ENCODE measurements at regions not wholly inside any gene's neighbourhood (a gene's known extent, or its start where the extent isn't known, plus 50 kb on each side); places are given as distances from the start of the nearest gene placed in this dataset.
"Not testable (repeated sequence)": the region's sequence is repeated elsewhere in the genome, so short reads cannot be mapped to it uniquely, and the experiment has no call there.

- Mint-ChIP-seq H3K36me3 (ENCODE audit: low read depth) (no peaks in the 10 kb centered on the region), H3K4me3 (no peak overlapping the region), H3K27me3 (ENCODE audit: low read depth) (no peaks in the 10 kb centered on the region), H3K9me3 (ENCODE audit: insufficient read depth) (no peaks in the 10 kb centered on the region), H3K4me1 (ENCODE audit: low read depth) (no peaks in the 10 kb centered on the region), H3K27ac (no peak overlapping the region)
- POLR2A ChIA-PET: no interaction called here
- CTCF ChIA-PET: no interaction called here
- ATAC-seq (no peak), DNase-seq (no peak)
These were observed 217.0 kb downstream of the SATB1 start for GRCh38 chr3:18208091-18208490.

- ChIA-PET POLR2A (no interaction called here), CTCF (no interaction called here)
- Mint-ChIP-seq H3K4me3 (no peak overlapping the region), H3K36me3 (ENCODE audit: low read depth) (no peaks in the 10 kb centered on the region), H3K4me1 (ENCODE audit: low read depth) (no peaks in the 10 kb centered on the region), H3K27ac (no peak overlapping the region), H3K9me3 (ENCODE audit: insufficient read depth) (no peaks in the 10 kb centered on the region), H3K27me3 (ENCODE audit: low read depth) (no peaks in the 10 kb centered on the region)
- ATAC-seq (no peak), DNase-seq (no peak)
These were observed 217.9 kb downstream of the SATB1 start for GRCh38 chr3:18207226-18207625.

- H3K4me1 Mint-ChIP-seq (ENCODE audit: low read depth); ATAC-seq: not testable (repeated sequence)
These were observed 219.4 kb downstream of the SATB1 start for GRCh38 chr3:18205701-18206100.

GRCh38 chr3:18201315-18201714 is 223.8 kb downstream of the SATB1 start:
- no peak for ATAC-seq
- no peak overlapping the region for H3K27ac Mint-ChIP-seq
- peaks cover 2% of the 10 kb centered on the region for H3K27me3 Mint-ChIP-seq (ENCODE audit: low read depth)
- H3K9me3 Mint-ChIP-seq (ENCODE audit: insufficient read depth): no peaks in the 10 kb centered on the region
- ChIA-PET CTCF (no interaction called here), POLR2A (no interaction called here)
- no peaks in the 10 kb centered on the region for H3K4me1 Mint-ChIP-seq (ENCODE audit: low read depth)
- no peak overlapping the region for H3K4me3 Mint-ChIP-seq
- DNase-seq: no peak
- no peaks in the 10 kb centered on the region for H3K36me3 Mint-ChIP-seq (ENCODE audit: low read depth)

More at GRCh38 chr3:18205701-18206100, 219.4 kb downstream of the SATB1 start:
- DNase-seq; H3K27ac Mint-ChIP-seq; POLR2A ChIA-PET; H3K27me3 Mint-ChIP-seq (ENCODE audit: low read depth); CTCF ChIA-PET; H3K36me3 Mint-ChIP-seq (ENCODE audit: low read depth); H3K9me3 Mint-ChIP-seq (ENCODE audit: insufficient read depth); H3K4me3 Mint-ChIP-seq: not testable (repeated sequence)

- Mint-ChIP-seq H3K4me3 (no peak overlapping the region), H3K36me3 (ENCODE audit: low read depth) (no peaks in the 10 kb centered on the region), H3K9me3 (ENCODE audit: insufficient read depth) (no peaks in the 10 kb centered on the region), H3K4me1 (ENCODE audit: low read depth) (no peaks in the 10 kb centered on the region), H3K27me3 (ENCODE audit: low read depth) (peaks cover 2% of the 10 kb centered on the region), H3K27ac (no peak overlapping the region)
- CTCF ChIA-PET: no interaction called here
- ATAC-seq (no peak), DNase-seq (no peak)
- POLR2A ChIA-PET: no interaction called here
These were observed 225.4 kb downstream of the SATB1 start for GRCh38 chr3:18199757-18200156.

- DNase-seq: no peak
- Mint-ChIP-seq H3K9me3 (ENCODE audit: insufficient read depth) (no peaks in the 10 kb centered on the region), H3K4me1 (ENCODE audit: low read depth) (no peaks in the 10 kb centered on the region), H3K27ac (no peak overlapping the region), H3K4me3 (no peak overlapping the region), H3K36me3 (ENCODE audit: low read depth) (no peaks in the 10 kb centered on the region), H3K27me3 (ENCODE audit: low read depth) (peaks cover 2% of the 10 kb centered on the region)
- ChIA-PET CTCF (no interaction called here), POLR2A (no interaction called here)
- no peak for ATAC-seq
These were observed 229.3 kb downstream of the SATB1 start for GRCh38 chr3:18195836-18196235.

- DNase-seq (no peak), ATAC-seq (no peak)
- ChIA-PET CTCF (no interaction called here), POLR2A (no interaction called here)
- H3K27ac Mint-ChIP-seq: no peak overlapping the region
- H3K4me3 Mint-ChIP-seq: no peak overlapping the region
- no peaks in the 10 kb centered on the region for H3K9me3 Mint-ChIP-seq (ENCODE audit: insufficient read depth)
- H3K4me1 Mint-ChIP-seq (ENCODE audit: low read depth): no peaks in the 10 kb centered on the region
- no peaks in the 10 kb centered on the region for H3K36me3 Mint-ChIP-seq (ENCODE audit: low read depth)
- H3K27me3 Mint-ChIP-seq (ENCODE audit: low read depth): peaks cover 2% of the 10 kb centered on the region
These were observed 230.7 kb downstream of the SATB1 start for GRCh38 chr3:18194431-18194830.

- DNase-seq: no peak
- Mint-ChIP-seq H3K9me3 (ENCODE audit: insufficient read depth) (no peaks in the 10 kb centered on the region), H3K4me1 (ENCODE audit: low read depth) (no peaks in the 10 kb centered on the region), H3K36me3 (ENCODE audit: low read depth) (no peaks in the 10 kb centered on the region), H3K4me3 (no peak overlapping the region), H3K27me3 (ENCODE audit: low read depth) (peaks cover 2% of the 10 kb centered on the region), H3K27ac (no peak overlapping the region)
- ChIA-PET POLR2A (no interaction called here), CTCF (no interaction called here)
- no peak for ATAC-seq
These were observed 234.5 kb downstream of the SATB1 start for GRCh38 chr3:18190646-18191045.

GRCh38 chr3:18189282-18190050 is 235.7 kb downstream of the SATB1 start:
- no peak for DNase-seq
- no peak for ATAC-seq
- Mint-ChIP-seq H3K27ac (no peak overlapping the region), H3K4me3 (no peak overlapping the region), H3K27me3 (ENCODE audit: low read depth) (peaks cover 2% of the 10 kb centered on the region), H3K4me1 (ENCODE audit: low read depth) (no peaks in the 10 kb centered on the region), H3K9me3 (ENCODE audit: insufficient read depth) (no peaks in the 10 kb centered on the region), H3K36me3 (ENCODE audit: low read depth) (no peaks in the 10 kb centered on the region)
- ChIA-PET POLR2A (no interaction called here), CTCF (no interaction called here)

GRCh38 chr3:18188491-18188890 is 236.6 kb downstream of the SATB1 start:
- POLR2A ChIA-PET: no interaction called here
- Mint-ChIP-seq H3K27ac (no peak overlapping the region), H3K4me1 (ENCODE audit: low read depth) (no peaks in the 10 kb centered on the region), H3K27me3 (ENCODE audit: low read depth) (peaks cover 2% of the 10 kb centered on the region), H3K9me3 (ENCODE audit: insufficient read depth) (no peaks in the 10 kb centered on the region), H3K4me3 (no peak overlapping the region), H3K36me3 (ENCODE audit: low read depth) (no peaks in the 10 kb centered on the region)
- ATAC-seq (no peak), DNase-seq (no peak)
- CTCF ChIA-PET: no interaction called here

GRCh38 chr3:18185624-18186023 is 239.5 kb downstream of the SATB1 start:
- no peaks in the 10 kb centered on the region for H3K36me3 Mint-ChIP-seq (ENCODE audit: low read depth)

GRCh38 chr3:18182923-18183322 is 242.2 kb downstream of the SATB1 start:
- H3K36me3 Mint-ChIP-seq (ENCODE audit: low read depth); H3K9me3 Mint-ChIP-seq (ENCODE audit: insufficient read depth); ATAC-seq; CTCF ChIA-PET; H3K4me1 Mint-ChIP-seq (ENCODE audit: low read depth); DNase-seq; POLR2A ChIA-PET; H3K4me3 Mint-ChIP-seq; H3K27ac Mint-ChIP-seq; H3K27me3 Mint-ChIP-seq (ENCODE audit: low read depth): not testable (repeated sequence)

More at GRCh38 chr3:18185624-18186023, 239.5 kb downstream of the SATB1 start:
- H3K9me3 Mint-ChIP-seq (ENCODE audit: insufficient read depth): no peaks in the 10 kb centered on the region
- no peaks in the 10 kb centered on the region for H3K4me1 Mint-ChIP-seq (ENCODE audit: low read depth)
- ChIA-PET CTCF (no interaction called here), POLR2A (no interaction called here)
- no peak overlapping the region for H3K4me3 Mint-ChIP-seq
- peaks cover 2% of the 10 kb centered on the region for H3K27me3 Mint-ChIP-seq (ENCODE audit: low read depth)
- H3K27ac Mint-ChIP-seq: no peak overlapping the region
- ATAC-seq (no peak), DNase-seq (no peak)

GRCh38 chr3:18179521-18179920 is 245.6 kb downstream of the SATB1 start:
- no peak overlapping the region for H3K4me3 Mint-ChIP-seq
- ChIA-PET CTCF (interaction anchor here (0.7 kb wide), 1 partner anchor 380 kb away, joined by 3 read pairs; no protein-coding TSS in a partner anchor), POLR2A (no interaction called here)
- H3K9me3 Mint-ChIP-seq (ENCODE audit: insufficient read depth): no peaks in the 10 kb centered on the region
- DNase-seq: no peak
- H3K36me3 Mint-ChIP-seq (ENCODE audit: low read depth): no peaks in the 10 kb centered on the region
- no peaks in the 10 kb centered on the region for H3K27me3 Mint-ChIP-seq (ENCODE audit: low read depth)
- no peak overlapping the region for H3K27ac Mint-ChIP-seq
- H3K4me1 Mint-ChIP-seq (ENCODE audit: low read depth): no peaks in the 10 kb centered on the region
- ATAC-seq: no peak
